GM10266 (cell line): ENCODE measurements at regions not wholly inside any gene's neighbourhood (a gene's known extent, or its start where the extent isn't known, plus 50 kb on each side); places are given as distances from the start of the nearest gene placed in this dataset.

ENCODE experiments used
- DNase-seq: peaks from one replicate; pipeline ENCODE4 v3.0.0; 2012; ENCODE audit errors: extremely low spot score
- CTCF ChIP-seq: IDR thresholded peaks from 2 replicates; pipeline ENCODE4 v1.5.1; 2012; ENCODE audit warnings: mild to moderate bottlenecking, low read depth; ENCODE audit not compliant: control insufficient read depth, insufficient read depth; ENCODE audit errors: missing control alignments

GRCh38 chr11:110951037-110951949 is 239.1 kb upstream of the ARHGAP20 start:
- TF ChIP-seq CTCF = no peak
- DNase-seq = peak; percentile 17

- TF ChIP-seq CTCF = no peak
- DNase-seq = no peak
Observed at GRCh38 chr11:110948112-110948511, 235.9 kb upstream of the ARHGAP20 start.

DNA sequence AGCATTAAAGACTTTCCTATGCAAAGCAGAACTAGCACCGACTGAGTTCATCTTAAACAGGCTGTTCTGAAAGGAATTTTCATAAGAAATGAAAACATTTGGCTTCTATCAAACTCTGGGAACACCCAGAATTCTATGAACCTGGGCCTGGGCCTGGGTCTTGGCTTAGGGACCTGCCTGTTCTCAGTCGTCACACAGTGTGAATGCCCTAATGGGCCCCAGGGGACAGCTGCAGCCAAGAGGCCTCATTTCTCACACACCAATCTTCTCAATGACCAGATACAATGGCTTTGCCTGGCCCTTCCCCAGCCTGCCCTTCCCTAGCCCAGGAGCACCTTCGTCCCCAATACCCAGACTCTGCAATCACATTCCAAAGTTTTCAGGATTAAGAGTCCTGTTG is 234.9 kb upstream of the ARHGAP20 start:
- no peak for DNase-seq
- TF ChIP-seq CTCF = no peak

DNA sequence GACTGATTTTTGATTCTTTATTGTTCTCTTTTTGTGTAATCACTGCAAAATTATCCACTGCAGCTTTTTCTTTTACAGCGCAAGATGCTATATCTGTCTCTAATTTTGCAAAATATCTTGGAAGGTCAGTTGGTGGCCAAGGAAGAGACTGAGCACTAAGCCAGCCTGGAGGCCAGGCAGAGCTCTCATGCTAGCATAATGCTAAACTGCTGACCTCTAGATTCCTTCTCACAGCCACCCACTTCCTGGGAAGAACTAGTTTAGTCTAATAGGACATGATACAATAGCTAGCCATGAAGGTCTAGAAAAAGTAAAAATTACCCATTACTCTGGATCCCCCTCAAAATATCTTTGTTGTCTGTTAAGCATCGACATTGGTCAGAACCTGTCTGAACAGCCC is 227.2 kb upstream of the ARHGAP20 start:
- no peak for DNase-seq

DNA sequence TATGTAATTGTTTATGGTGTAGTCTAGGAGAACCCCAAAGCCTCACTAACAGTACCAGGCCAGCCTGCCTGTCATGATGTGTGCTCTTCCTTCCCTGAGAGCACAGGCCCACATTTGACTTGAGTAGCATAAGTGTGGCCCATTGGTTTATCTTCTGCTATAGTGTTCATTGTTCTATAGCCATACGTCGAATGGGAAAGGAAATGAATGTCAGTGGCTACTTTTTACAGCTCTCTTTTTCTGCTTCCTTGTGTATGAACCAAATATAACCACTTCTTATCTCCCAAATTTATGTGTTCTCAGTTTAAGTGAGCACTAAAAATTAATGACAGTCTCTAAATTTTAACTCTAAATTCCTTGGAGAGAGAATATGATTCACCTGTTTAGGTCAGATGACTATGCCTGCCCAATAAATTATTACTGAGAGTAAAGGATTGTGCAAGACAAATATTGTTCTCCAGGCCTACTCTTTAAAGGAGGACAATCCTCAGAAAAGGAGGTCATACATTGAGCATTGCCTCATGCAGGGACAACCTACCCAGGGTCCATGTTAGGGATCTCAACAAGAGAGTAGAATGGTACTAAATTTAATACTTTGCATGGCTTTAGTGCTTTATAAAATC is 222.9 kb upstream of the ARHGAP20 start:
- no peak for DNase-seq
- no peak for TF ChIP-seq CTCF

More for the DNA sequence above, 227.2 kb upstream of the ARHGAP20 start:
- TF ChIP-seq CTCF = no peak

- DNase-seq = no peak
- TF ChIP-seq CTCF = no peak
Observed at GRCh38 chr11:110929129-110929528, 216.9 kb upstream of the ARHGAP20 start.

DNA sequence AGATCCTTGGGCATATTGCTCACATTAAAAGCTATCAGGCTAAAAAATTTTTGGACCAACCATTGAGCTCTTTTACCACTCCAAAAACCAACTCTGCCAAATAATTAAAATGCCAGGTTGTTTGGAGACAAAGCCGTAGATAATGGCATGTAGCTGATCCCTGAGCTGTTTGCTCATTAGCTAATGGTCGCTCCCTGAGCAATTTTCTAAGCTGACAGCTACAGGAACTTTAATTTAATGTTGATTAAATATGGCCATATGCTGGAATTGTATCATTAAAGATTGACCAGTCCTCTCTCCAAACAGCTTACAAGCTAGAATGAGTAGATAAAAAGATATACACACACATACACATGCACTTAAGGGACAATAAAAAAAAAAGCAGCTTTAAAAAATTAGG is 216.2 kb upstream of the ARHGAP20 start:
- DNase-seq = no peak
- TF ChIP-seq CTCF = no peak
